ENCODE measurements at regions not wholly inside any gene's neighbourhood (a gene's known extent, or its start where the extent isn't known, plus 50 kb on each side); places are given as distances from the start of the nearest gene placed in this dataset.

DNA sequence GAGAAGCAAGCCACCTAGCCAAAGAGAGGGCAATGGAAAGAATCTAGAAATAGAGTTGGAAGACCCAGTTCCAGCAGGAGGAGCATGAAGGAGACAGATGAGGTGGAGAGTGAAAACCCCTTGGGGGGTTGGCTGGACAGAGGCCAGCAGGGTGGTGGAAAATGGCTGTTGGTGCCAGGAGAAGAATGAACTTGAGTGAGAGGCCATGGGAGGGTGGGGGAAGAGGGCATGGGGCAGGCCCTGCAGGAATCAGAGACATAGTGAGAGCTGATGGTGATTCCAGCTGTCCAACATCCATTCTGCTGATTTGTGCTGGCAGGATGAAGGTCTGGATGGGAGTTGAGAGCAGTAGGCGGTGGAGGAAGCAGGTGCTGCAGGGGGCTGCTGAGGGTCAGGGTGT lies 108.0 kb upstream of the TNP1 start:
- no peaks in the 10 kb centered on the region for H3K27me3 ChIP-seq (ENCODE audit: low read length)
- no peaks in the 10 kb centered on the region for H3K9me2 ChIP-seq (replicated peaks; ENCODE audit: insufficient read depth, low read length)
- no peak overlapping the region for H3K4me3 ChIP-seq (ENCODE audit: insufficient read depth, low read length, poor library complexity, severe bottlenecking)
- H4K20me1 ChIP-seq (ENCODE audit: low read depth, low read length) = no peaks in the 10 kb centered on the region
- H3K27ac ChIP-seq (ENCODE audit: low read depth, low read length) = no peak overlapping the region
- no peak overlapping the region for H3K4me2 ChIP-seq (ENCODE audit: low read depth, low read length, poor library complexity, severe bottlenecking)
- no peak overlapping the region for H2AFZ ChIP-seq (ENCODE audit: low read depth, low read length, severe bottlenecking)
- TF ChIP-seq EZH2phosphoT487 (conservative IDR thresholded peaks at IDR 0.05; ENCODE audit: low read length) = no peak
- TF ChIP-seq, protein P1, sequence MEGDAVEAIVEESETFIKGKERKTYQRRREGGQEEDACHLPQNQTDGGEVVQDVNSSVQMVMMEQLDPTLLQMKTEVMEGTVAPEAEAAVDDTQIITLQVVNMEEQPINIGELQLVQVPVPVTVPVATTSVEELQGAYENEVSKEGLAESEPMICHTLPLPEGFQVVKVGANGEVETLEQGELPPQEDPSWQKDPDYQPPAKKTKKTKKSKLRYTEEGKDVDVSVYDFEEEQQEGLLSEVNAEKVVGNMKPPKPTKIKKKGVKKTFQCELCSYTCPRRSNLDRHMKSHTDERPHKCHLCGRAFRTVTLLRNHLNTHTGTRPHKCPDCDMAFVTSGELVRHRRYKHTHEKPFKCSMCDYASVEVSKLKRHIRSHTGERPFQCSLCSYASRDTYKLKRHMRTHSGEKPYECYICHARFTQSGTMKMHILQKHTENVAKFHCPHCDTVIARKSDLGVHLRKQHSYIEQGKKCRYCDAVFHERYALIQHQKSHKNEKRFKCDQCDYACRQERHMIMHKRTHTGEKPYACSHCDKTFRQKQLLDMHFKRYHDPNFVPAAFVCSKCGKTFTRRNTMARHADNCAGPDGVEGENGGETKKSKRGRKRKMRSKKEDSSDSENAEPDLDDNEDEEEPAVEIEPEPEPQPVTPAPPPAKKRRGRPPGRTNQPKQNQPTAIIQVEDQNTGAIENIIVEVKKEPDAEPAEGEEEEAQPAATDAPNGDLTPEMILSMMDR (IDR thresholded peaks at IDR 0.05; ENCODE audit: insufficient read depth, low read length, poor library complexity, severe bottlenecking) = no peak
- no peaks in the 10 kb centered on the region for H3K36me3 ChIP-seq (ENCODE audit: low read length)
- H3K9ac ChIP-seq (ENCODE audit: low read length) = no peak overlapping the region
- H3F3A ChIP-seq (ENCODE audit: insufficient read depth) = no peaks in the 10 kb centered on the region
- no peaks in the 10 kb centered on the region for H3K79me2 ChIP-seq (ENCODE audit: insufficient read depth, low read length)
- no peaks in the 10 kb centered on the region for H3K9me3 ChIP-seq (ENCODE audit: insufficient read depth, low read length)

- Histone ChIP-seq H3K27ac (ENCODE audit: low read depth, low read length) (no peak overlapping the region), H3K36me3 (ENCODE audit: low read length) (no peaks in the 10 kb centered on the region), H3K79me2 (ENCODE audit: insufficient read depth, low read length) (no peaks in the 10 kb centered on the region), H3K4me2 (ENCODE audit: low read depth, low read length, poor library complexity, severe bottlenecking) (no peak overlapping the region), H3K4me3 (ENCODE audit: insufficient read depth, low read length, poor library complexity, severe bottlenecking) (no peak overlapping the region), H3K9me3 (ENCODE audit: insufficient read depth, low read length) (no peaks in the 10 kb centered on the region), H3K9me2 (replicated peaks; ENCODE audit: insufficient read depth, low read length) (no peaks in the 10 kb centered on the region), H2AFZ (ENCODE audit: low read depth, low read length, severe bottlenecking) (no peak overlapping the region), H3K27me3 (ENCODE audit: low read length) (no peaks in the 10 kb centered on the region), H3F3A (ENCODE audit: insufficient read depth) (no peaks in the 10 kb centered on the region), H3K9ac (ENCODE audit: low read length) (no peak overlapping the region), H4K20me1 (ENCODE audit: low read depth, low read length) (no peaks in the 10 kb centered on the region)
- TF ChIP-seq EZH2phosphoT487 (conservative IDR thresholded peaks at IDR 0.05; ENCODE audit: low read length) = no peak
These were observed 100.9 kb upstream of the TNP1 start for GRCh38 chr2:216960671-216961268.

GRCh38 chr2:216959433-216959832 lies 99.6 kb upstream of the TNP1 start:
- H3K27ac ChIP-seq (ENCODE audit: low read depth, low read length) = no peak overlapping the region
- H3K9me3 ChIP-seq (ENCODE audit: insufficient read depth, low read length) = no peaks in the 10 kb centered on the region
- H3K9me2 ChIP-seq (replicated peaks; ENCODE audit: insufficient read depth, low read length) = no peaks in the 10 kb centered on the region
- H3F3A ChIP-seq (ENCODE audit: insufficient read depth) = no peaks in the 10 kb centered on the region
- H3K4me3 ChIP-seq (ENCODE audit: insufficient read depth, low read length, poor library complexity, severe bottlenecking) = no peak overlapping the region
- H3K9ac ChIP-seq (ENCODE audit: low read length) = no peak overlapping the region
- H3K4me2 ChIP-seq (ENCODE audit: low read depth, low read length, poor library complexity, severe bottlenecking) = no peak overlapping the region
- no peaks in the 10 kb centered on the region for H3K36me3 ChIP-seq (ENCODE audit: low read length)
- no peaks in the 10 kb centered on the region for H3K79me2 ChIP-seq (ENCODE audit: insufficient read depth, low read length)
- H2AFZ ChIP-seq (ENCODE audit: low read depth, low read length, severe bottlenecking) = no peak overlapping the region
- H4K20me1 ChIP-seq (ENCODE audit: low read depth, low read length) = no peaks in the 10 kb centered on the region
- no peak for TF ChIP-seq EZH2phosphoT487 (conservative IDR thresholded peaks at IDR 0.05; ENCODE audit: low read length)
- TF ChIP-seq, protein P1 (IDR thresholded peaks at IDR 0.05; ENCODE audit: insufficient read depth, low read length, poor library complexity, severe bottlenecking) = no peak
- no peaks in the 10 kb centered on the region for H3K27me3 ChIP-seq (ENCODE audit: low read length)

- H3K9ac ChIP-seq (ENCODE audit: low read length) = no peak overlapping the region
- H3F3A ChIP-seq (ENCODE audit: insufficient read depth) = no peaks in the 10 kb centered on the region
- no peaks in the 10 kb centered on the region for H3K36me3 ChIP-seq (ENCODE audit: low read length)
- H3K9me3 ChIP-seq (ENCODE audit: insufficient read depth, low read length) = no peaks in the 10 kb centered on the region
- no peaks in the 10 kb centered on the region for H3K27me3 ChIP-seq (ENCODE audit: low read length)
- H3K27ac ChIP-seq (ENCODE audit: low read depth, low read length) = no peak overlapping the region
- H3K79me2 ChIP-seq (ENCODE audit: insufficient read depth, low read length) = no peaks in the 10 kb centered on the region
- TF ChIP-seq EZH2phosphoT487 (conservative IDR thresholded peaks at IDR 0.05; ENCODE audit: low read length) = no peak
- TF ChIP-seq, protein P1 (IDR thresholded peaks at IDR 0.05; ENCODE audit: insufficient read depth, low read length, poor library complexity, severe bottlenecking) = no peak
- H4K20me1 ChIP-seq (ENCODE audit: low read depth, low read length) = no peaks in the 10 kb centered on the region
- H3K4me3 ChIP-seq (ENCODE audit: insufficient read depth, low read length, poor library complexity, severe bottlenecking) = no peak overlapping the region
- no peak overlapping the region for H2AFZ ChIP-seq (ENCODE audit: low read depth, low read length, severe bottlenecking)
- H3K4me2 ChIP-seq (ENCODE audit: low read depth, low read length, poor library complexity, severe bottlenecking) = no peak overlapping the region
- no peaks in the 10 kb centered on the region for H3K9me2 ChIP-seq (replicated peaks; ENCODE audit: insufficient read depth, low read length)
These were observed 97.1 kb upstream of the TNP1 start for GRCh38 chr2:216956820-216957493.

All from SU-DHL-6 (cell line).